ENCODE measurements at regions not wholly inside any gene's neighbourhood (a gene's known extent, or its start where the extent isn't known, plus 50 kb on each side); places are given as distances from the start of the nearest gene placed in this dataset.

- DNase-seq (ENCODE audit: low read depth in 2 of 2): no peak
These were observed 330.5 kb downstream of the FGF9 start for GRCh38 chr13:22001336-22001735.

- DNase-seq (ENCODE audit: low read depth in 2 of 2): no peak
These were observed 332.0 kb downstream of the FGF9 start for GRCh38 chr13:22002893-22003292.

- DNase-seq (ENCODE audit: low read depth in 2 of 2): no peak
These were observed 338.6 kb downstream of the FGF9 start for GRCh38 chr13:22009500-22009899.

- no peak for DNase-seq (ENCODE audit: low read depth in 2 of 2)
These were observed 339.1 kb downstream of the FGF9 start for GRCh38 chr13:22009937-22010336.

- DNase-seq (ENCODE audit: low read depth in 2 of 2): no peak
These were observed 341.8 kb downstream of the FGF9 start for GRCh38 chr13:22012686-22013085.

- DNase-seq (ENCODE audit: low read depth in 2 of 2): no peak
These were observed 343.6 kb downstream of the FGF9 start for GRCh38 chr13:22014469-22014868.

- DNase-seq (ENCODE audit: low read depth in 2 of 2): no peak
These were observed 346.4 kb downstream of the FGF9 start for GRCh38 chr13:22017226-22017625.

- no peak for DNase-seq (ENCODE audit: low read depth in 2 of 2)
These were observed 347.4 kb downstream of the FGF9 start for GRCh38 chr13:22018076-22018835.

- no peak for DNase-seq (ENCODE audit: low read depth in 2 of 2)
These were observed 347.9 kb downstream of the FGF9 start for GRCh38 chr13:22018836-22019210.

- no peak for DNase-seq (ENCODE audit: low read depth in 2 of 2)
These were observed 353.6 kb downstream of the FGF9 start for GRCh38 chr13:22024381-22024994.

GRCh38 chr13:22027566-22027965 is 356.7 kb downstream of the FGF9 start:
- DNase-seq (ENCODE audit: low read depth in 2 of 2): no peak

- no peak for DNase-seq (ENCODE audit: low read depth in 2 of 2)
These were observed 358.0 kb downstream of the FGF9 start for GRCh38 chr13:22028831-22029230.

- no peak for DNase-seq (ENCODE audit: low read depth in 2 of 2)
These were observed 359.4 kb downstream of the FGF9 start for GRCh38 chr13:22030321-22030720.

GRCh38 chr13:22031702-22032286 is 360.9 kb downstream of the FGF9 start:
- no peak for DNase-seq (ENCODE audit: low read depth in 2 of 2)

- no peak for DNase-seq (ENCODE audit: low read depth in 2 of 2)
These were observed 362.0 kb downstream of the FGF9 start for GRCh38 chr13:22032905-22033304.

GRCh38 chr13:22039961-22040360 is 369.1 kb downstream of the FGF9 start:
- DNase-seq (ENCODE audit: low read depth in 2 of 2): no peak

- no peak for DNase-seq (ENCODE audit: low read depth in 2 of 2)
These were observed 370.0 kb downstream of the FGF9 start for GRCh38 chr13:22040810-22041364.

GRCh38 chr13:22041741-22042140 is 370.9 kb downstream of the FGF9 start:
- DNase-seq (ENCODE audit: low read depth in 2 of 2): no peak

- DNase-seq (ENCODE audit: low read depth in 2 of 2): no peak
These were observed 376.4 kb downstream of the FGF9 start for GRCh38 chr13:22047082-22047784.

GRCh38 chr13:22047785-22048104 is 376.9 kb downstream of the FGF9 start:
- no peak for DNase-seq (ENCODE audit: low read depth in 2 of 2)

GRCh38 chr13:22049384-22049783 is 378.5 kb downstream of the FGF9 start:
- DNase-seq (ENCODE audit: low read depth in 2 of 2): no peak

- no peak for DNase-seq (ENCODE audit: low read depth in 2 of 2)
These were observed 380.2 kb downstream of the FGF9 start for GRCh38 chr13:22050951-22051563.

Data from lung microvascular endothelial cell (primary cell).